NCI-H446 (cell line): ENCODE measurements at regions not wholly inside any gene's neighbourhood (a gene's known extent, or its start where the extent isn't known, plus 50 kb on each side); places are given as distances from the start of the nearest gene placed in this dataset.

Experiments used
- DNase-seq, 2 experiments: peaks; one replicate each; lab custom pipeline; 2025; lab: John Stamatoyannopoulos, UW

GRCh38 chr11:116180806-116181600, 591.8 kb downstream of the BUD13 start:
- peak; percentile 30 to 63 for DNase-seq

DNA sequence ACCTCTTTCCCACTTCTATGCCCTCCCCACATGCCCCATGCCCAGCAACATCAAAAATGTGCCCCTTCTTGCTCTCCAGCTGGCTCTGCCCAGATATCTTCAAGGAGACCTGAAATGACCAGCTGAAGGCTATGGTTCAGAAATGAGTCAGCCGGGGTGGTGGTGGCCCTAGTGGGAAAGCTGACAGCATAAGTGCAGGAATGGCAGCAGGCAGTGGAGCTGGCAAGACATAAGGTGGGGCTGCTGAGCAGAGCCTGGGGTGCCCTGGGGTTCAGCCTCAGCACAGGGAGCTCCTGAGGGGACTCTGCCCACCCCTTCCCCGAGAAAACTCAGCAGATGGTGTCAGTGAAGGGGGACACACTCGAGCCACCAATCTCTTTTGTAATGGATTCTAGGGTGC, 593.4 kb downstream of the BUD13 start:
- DNase-seq = no peak

- DNase-seq = no peak
These were observed 595.1 kb downstream of the BUD13 start for GRCh38 chr11:116177521-116178210.

- DNase-seq = no peak
These were observed 596.2 kb downstream of the BUD13 start for GRCh38 chr11:116176484-116177005.

DNA sequence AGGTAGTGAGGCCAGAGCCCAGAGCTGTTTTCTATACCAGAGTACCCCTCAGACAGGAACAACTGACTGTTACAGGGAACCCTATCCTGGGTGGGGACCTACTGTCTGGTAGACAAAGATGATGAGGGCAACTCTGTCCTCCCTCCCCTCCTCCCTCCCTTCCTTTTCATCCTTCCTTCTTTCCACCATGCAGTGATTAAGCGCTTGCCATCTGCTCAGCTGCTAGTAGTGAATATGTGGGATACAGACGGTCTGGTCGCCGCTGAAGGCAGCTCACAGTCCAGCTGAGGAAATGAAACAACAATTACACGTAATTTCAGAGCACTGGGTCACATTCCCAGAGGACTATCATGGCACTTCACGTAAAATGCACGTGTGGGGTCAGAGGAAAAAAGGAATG, 597.1 kb downstream of the BUD13 start:
- DNase-seq = no peak

- DNase-seq = no peak
These were observed 598.6 kb downstream of the BUD13 start for GRCh38 chr11:116173941-116174911.

DNA sequence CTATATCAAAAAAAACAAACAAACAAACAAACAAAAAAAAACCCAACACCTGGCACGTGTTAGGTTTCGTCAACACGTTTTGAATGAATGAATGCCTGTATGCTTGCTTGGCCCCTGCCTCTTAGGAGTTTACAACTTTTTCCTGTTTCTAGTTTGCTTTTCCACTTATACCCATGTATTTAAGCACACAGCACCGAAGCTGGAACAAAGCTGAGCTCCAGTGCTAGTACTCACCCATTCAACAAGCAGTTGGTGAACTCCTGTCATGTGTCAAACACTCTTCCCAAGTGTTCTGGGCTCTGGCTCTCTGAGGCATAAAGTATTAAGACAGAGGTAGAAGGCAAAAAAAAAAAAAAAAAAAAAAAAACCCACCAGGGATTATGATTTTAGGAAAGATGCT, 599.3 kb downstream of the BUD13 start:
- DNase-seq = no peak

DNA sequence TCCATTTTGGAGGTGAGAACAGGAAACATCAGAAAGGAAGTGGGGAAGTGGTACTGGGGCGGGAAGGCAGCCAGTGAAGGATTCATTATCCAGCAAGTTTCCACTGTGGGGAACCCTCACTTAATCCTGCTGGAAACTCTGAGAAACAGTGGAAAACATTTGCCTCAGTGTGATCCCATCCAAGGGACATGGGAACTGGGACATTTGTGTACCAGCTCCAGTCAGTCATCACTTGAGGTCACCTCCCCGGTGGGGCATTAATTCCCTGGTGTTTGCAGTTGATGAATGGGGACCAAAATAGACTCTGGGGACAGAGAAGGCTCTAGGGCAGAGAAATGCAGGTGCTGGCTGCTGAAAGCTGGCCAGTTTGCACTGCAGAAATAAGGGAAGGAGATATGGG, 599.9 kb downstream of the BUD13 start:
- no peak for DNase-seq

DNA sequence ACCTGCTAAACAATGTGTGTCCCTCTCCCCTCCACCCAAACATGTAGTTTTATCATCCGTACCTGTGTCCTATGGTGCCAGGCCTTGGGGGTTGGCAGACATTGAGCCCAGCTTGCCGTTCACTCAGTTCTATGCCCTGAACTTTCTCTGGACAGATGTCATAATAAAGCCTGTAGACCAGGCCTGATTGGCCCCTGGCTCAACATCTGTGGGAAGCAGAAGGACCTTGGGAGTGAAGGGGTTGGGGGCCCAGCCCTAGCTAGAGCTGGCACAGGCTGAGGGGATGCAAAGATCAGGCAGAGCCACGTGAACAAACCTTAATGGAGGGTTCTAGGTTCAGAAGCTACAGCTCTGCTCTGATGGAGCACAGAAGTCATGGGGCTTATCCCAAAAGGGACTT, 600.6 kb downstream of the BUD13 start:
- no peak for DNase-seq

DNA sequence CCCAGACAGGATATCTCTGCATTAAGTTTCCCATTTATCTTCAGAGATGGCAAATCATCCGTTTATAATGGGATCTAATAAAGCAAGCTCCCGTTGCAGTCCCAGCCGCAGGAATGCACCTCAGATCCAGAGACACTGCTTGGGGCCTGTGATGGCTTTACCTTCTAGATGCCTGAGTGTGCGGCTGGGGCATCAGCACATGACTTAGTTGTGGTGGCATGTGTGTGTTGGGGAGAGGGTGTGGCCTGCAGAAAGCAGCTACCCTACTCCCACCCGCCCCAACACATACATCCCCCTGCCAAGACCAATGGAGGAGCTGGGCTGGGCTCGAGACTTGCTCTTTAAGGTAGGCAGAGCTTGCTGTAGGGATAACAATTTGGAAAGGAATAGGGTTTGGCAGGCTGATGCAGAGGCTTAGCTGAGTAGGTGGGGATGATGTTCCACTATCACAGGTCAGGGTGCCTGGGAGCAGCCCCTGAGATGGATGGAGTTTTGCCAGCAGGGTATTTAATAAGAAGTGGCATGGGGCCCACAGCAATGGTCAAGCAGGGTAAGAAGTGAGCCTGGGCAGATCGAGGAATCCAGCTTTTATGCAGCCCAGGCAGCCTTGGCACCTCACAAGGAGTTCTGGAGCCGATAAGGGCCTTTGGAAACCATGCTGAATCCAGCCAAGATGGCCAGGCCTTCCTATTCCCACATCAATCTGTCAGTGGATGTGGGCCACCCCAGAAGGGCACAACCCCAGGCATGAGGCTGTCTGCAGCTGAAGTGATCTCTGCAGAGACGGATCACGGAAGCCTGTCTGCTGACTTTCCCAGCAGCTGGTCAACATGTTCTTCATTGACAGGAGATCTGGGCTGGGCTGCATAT, 601.3 kb downstream of the BUD13 start:
- DNase-seq = no peak

GRCh38 chr11:116170526-116171120, 602.2 kb downstream of the BUD13 start:
- DNase-seq = no peak

GRCh38 chr11:116169776-116170175, 603.0 kb downstream of the BUD13 start:
- no peak for DNase-seq

GRCh38 chr11:116168459-116168787, 604.4 kb downstream of the BUD13 start:
- no peak for DNase-seq

- DNase-seq = no peak
These were observed 604.9 kb downstream of the BUD13 start for GRCh38 chr11:116167706-116168458.

DNA sequence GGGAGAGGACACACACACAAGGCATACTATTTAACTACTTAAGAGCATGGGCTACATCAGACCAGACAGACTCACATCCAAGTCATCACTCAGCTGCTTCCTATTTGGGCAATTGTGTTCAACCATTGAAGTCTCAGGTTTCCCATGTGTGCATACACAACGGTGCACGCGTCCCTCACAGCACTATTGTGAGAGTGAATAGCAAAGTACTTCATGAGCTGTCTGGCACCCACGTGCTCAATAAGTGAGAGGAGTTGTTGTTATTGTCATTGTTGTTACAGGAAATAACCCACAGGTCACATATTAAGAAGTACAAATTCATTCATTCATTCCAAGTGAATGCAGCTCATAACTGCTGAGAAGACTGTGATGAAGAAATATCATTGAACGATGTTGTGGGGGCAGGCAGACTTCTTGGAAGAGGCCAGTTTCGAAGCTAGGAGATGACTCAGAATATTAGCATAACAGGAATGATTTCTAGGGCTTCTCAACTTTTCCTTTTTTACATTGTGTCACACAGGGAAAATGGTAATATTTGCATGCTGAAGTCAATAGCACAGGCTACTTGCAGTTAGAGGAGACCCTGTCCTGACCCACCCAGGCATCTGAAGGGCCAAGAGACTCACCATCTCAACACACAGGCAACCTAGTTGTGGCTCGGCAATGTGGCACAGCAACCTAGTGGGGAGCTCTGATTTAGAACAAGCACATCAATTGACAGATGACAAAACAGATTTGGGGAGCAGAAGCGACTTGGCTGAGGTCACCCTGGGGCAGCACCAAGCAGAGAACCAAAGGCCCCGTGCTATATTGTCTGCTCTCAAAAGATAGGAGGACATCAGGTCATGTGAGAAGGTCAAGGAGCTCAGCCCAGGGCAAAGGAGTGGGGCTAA, 606.0 kb downstream of the BUD13 start:
- no peak for DNase-seq

DNA sequence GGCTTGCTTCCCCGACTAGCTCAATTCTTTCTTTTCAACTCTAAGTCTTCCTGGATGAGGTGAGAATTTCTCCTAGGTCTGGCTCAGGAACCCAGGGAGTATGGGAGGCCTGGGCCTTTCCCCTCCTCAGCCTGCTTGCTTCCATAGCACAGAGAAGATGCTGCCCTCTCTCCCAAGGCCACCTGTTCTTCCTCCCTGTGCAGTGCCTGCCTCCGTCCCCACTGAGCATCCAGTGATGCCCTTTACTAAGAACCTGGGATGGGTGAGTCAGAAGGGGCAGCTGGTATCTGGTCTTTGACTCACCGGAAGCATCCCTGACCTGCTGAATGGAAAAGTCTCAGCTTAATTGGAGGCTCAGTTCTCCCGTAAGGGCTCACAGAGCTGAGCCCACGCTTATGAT, 607.9 kb downstream of the BUD13 start:
- no peak for DNase-seq

GRCh38 chr11:116162886-116163230, 609.9 kb downstream of the BUD13 start:
- peak; percentile 5 to 16 for DNase-seq

GRCh38 chr11:116162086-116162885, 610.5 kb downstream of the BUD13 start:
- DNase-seq = no peak
